Kidney (tissue), 13 donors: ENCODE measurements at regions not wholly inside any gene's neighbourhood (a gene's known extent, or its start where the extent isn't known, plus 50 kb on each side); places are given as distances from the start of the nearest gene placed in this dataset.
A peak's percentile ranks its signal among the peaks of the same experiment; 100 is the strongest.

Experiments used
- DNase-seq, 5 donors: peaks; one replicate each; pipeline ENCODE4 v3.0.0-alpha.2; 2013 to 2020
- FAIRE-seq: peaks from 2 replicates; lab custom pipeline; 2012; peaks lifted over from hg19 to GRCh38; lab: Jason Lieb, UNC
- H3K27ac ChIP-seq, 2 donors: one replicate each; pipeline ENCODE4 v1.7.0; 2013; ENCODE audit warnings: low read depth in 2 of 2, low read length in 2 of 2, inconsistent platforms in 1 of 2
- H3K27me3 ChIP-seq: one replicate; pipeline ENCODE4 v1.7.1; 2013; ENCODE audit warnings: low read length, inconsistent platforms; ENCODE audit not compliant: control insufficient read depth, insufficient read depth
- H3K36me3 ChIP-seq, 3 donors: one replicate each; pipeline versions ENCODE4 v1.7.0 to v1.7.1; 2013; ENCODE audit warnings: low read length in 3 of 3, control low read depth in 1 of 3, inconsistent platforms in 1 of 3; ENCODE audit not compliant: insufficient read depth in 3 of 3, control insufficient read depth in 2 of 3
- H3K4me1 ChIP-seq, 3 donors: one replicate each; pipeline versions ENCODE4 v1.7.0 to v1.7.1; 2013; ENCODE audit warnings: low read length in 3 of 3, inconsistent platforms in 1 of 3, low read depth in 1 of 3; ENCODE audit not compliant: control insufficient read depth in 2 of 3, insufficient read depth in 2 of 3
- H3K4me3 ChIP-seq, 3 donors: one replicate each; pipeline versions ENCODE4 v1.7.0 to v1.8.1; 2013; ENCODE audit warnings: low read length in 3 of 3, control low read depth in 1 of 3, inconsistent platforms in 1 of 3
- H3K9ac ChIP-seq, 3 donors: one replicate each; pipeline versions ENCODE4 v1.7.0 to v1.7.1; 2013; ENCODE audit warnings: low read length in 3 of 3, control low read depth in 1 of 3, inconsistent platforms in 1 of 3
- H3K9me3 ChIP-seq, 3 donors: one replicate each; pipeline versions ENCODE4 v1.7.0 to v1.7.1; 2013; ENCODE audit warnings: low read length in 3 of 3, control low read depth in 1 of 3, inconsistent platforms in 1 of 3; ENCODE audit not compliant: control insufficient read depth in 2 of 3, insufficient read depth in 1 of 3
- CTCF ChIP-seq: IDR thresholded peaks from 3 replicates; pipeline ENCODE4 v1.5.1; 2012; ENCODE audit warnings: mild to moderate bottlenecking, moderate library complexity, borderline replicate concordance; ENCODE audit not compliant: insufficient read depth; ENCODE audit errors: extremely low read depth
- intact Hi-C: fragments of 100-400 bp; cut with DNase I; formaldehyde crosslinking; loops from one replicate; pipeline ENCODE4 v1.11.1; 2022
- donor health status: control.
- donor health status: control.
- donor health status: control.
- donor health status: control.
- donor health status: control.
- donor health status: DM: yes; HTN: yes; CAD: no.
- donor health status: Normal renal cell carcinoma (clear cell type).

GRCh38 chr2:128396946-128397345, 78.3 kb upstream of the HS6ST1 start:
- intact Hi-C loops, result no loop called here
- FAIRE-seq, result peak; percentile 6
- no peak overlapping the region for H3K27ac ChIP-seq
- no peaks in the 10 kb centered on the region for H3K9me3 ChIP-seq
- H3K36me3 ChIP-seq, result no peaks in the 10 kb centered on the region
- no peak overlapping the region for H3K9ac ChIP-seq
- no peak for DNase-seq
- no peak for TF ChIP-seq CTCF
- peaks cover 0 to 12% (median 4%) of the 10 kb centered on the region in 3 donors for H3K4me1 ChIP-seq
- no peaks in the 10 kb centered on the region for H3K27me3 ChIP-seq
- H3K4me3 ChIP-seq, result no peak overlapping the region

GRCh38 chr2:128399256-128399655, 80.6 kb upstream of the HS6ST1 start:
- Histone ChIP-seq H3K4me1 (peaks cover 0 to 12% (median 5%) of the 10 kb centered on the region in 3 donors), H3K27me3 (no peaks in the 10 kb centered on the region), H3K9me3 (no peaks in the 10 kb centered on the region), H3K36me3 (no peaks in the 10 kb centered on the region), H3K4me3 (no peak overlapping the region), H3K27ac (no peak overlapping the region), H3K9ac (no peak overlapping the region)
- intact Hi-C loops, result no loop called here
- FAIRE-seq (no peak), DNase-seq (no peak)
- no peak for TF ChIP-seq CTCF

- intact Hi-C loops, result no loop called here
- TF ChIP-seq CTCF, result no peak
- Histone ChIP-seq H3K4me3 (no peak overlapping the region), H3K4me1 (peaks cover 0 to 12% (median 7%) of the 10 kb centered on the region in 3 donors), H3K27ac (no peak overlapping the region), H3K27me3 (no peaks in the 10 kb centered on the region), H3K36me3 (no peaks in the 10 kb centered on the region), H3K9ac (no peak overlapping the region), H3K9me3 (no peaks in the 10 kb centered on the region)
- DNase-seq (no peak), FAIRE-seq (no peak)
Observed at GRCh38 chr2:128399690-128400291, 81.1 kb upstream of the HS6ST1 start.

GRCh38 chr2:128401680-128402079, 83.0 kb upstream of the HS6ST1 start:
- intact Hi-C loops, result no loop called here
- Histone ChIP-seq H3K9me3 (no peaks in the 10 kb centered on the region), H3K4me3 (no peak overlapping the region), H3K27ac (no peak overlapping the region), H3K27me3 (no peaks in the 10 kb centered on the region), H3K36me3 (no peaks in the 10 kb centered on the region), H3K4me1 (peaks cover 0 to 6% (median 0%) of the 10 kb centered on the region in 3 donors), H3K9ac (no peak overlapping the region)
- DNase-seq, result peak in 2 of 5 donors; percentile 18 to 29
- no peak for TF ChIP-seq CTCF
- FAIRE-seq, result no peak
